Uterus (tissue), 2 donors: ENCODE measurements at regions not wholly inside any gene's neighbourhood (a gene's known extent, or its start where the extent isn't known, plus 50 kb on each side); places are given as distances from the start of the nearest gene placed in this dataset.

Experiments used
- POLR2A ChIP-seq, 2 donors: fragments of 450-650 bp; IDR thresholded peaks; one replicate each; pipeline ENCODE4 v1.6.1; 2016; ENCODE audit warnings: antibody characterized with exemption in 2 of 2, mild to moderate bottlenecking in 1 of 2, moderate library complexity in 1 of 2
- TF ChIP-seq, protein P1 (sequence below), 4 experiments: fragments of 200-600 bp in 2 of 4; fragments of 450-650 bp in 2 of 4; sonication (generic) in 2 of 4; IDR thresholded peaks; one replicate each; pipeline ENCODE4 v1.5.1; 2016 to 2019; ENCODE audit warnings: antibody characterized with exemption in 4 of 4, mild to moderate bottlenecking in 2 of 4, moderate library complexity in 1 of 4

DNA sequence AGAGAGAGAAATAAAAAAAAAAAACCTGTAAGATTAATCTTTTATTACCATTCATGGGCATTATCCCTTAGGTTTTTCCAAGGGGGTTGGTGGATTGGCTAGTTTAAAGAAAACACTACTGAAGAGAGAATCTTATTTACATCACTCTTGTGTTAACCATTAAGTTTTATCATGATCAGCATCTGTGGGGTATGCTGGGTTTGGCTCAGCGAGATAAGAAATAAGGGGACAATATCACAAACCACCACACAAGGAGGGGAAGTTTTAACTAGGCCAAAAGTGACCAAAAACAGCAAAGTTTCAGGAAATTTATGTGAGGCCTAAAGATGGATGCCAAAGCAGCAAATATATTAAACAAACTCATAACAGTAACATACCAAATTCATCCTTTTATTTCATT is 548.6 kb downstream of the SLC16A7 start:
- TF ChIP-seq, protein P1, sequence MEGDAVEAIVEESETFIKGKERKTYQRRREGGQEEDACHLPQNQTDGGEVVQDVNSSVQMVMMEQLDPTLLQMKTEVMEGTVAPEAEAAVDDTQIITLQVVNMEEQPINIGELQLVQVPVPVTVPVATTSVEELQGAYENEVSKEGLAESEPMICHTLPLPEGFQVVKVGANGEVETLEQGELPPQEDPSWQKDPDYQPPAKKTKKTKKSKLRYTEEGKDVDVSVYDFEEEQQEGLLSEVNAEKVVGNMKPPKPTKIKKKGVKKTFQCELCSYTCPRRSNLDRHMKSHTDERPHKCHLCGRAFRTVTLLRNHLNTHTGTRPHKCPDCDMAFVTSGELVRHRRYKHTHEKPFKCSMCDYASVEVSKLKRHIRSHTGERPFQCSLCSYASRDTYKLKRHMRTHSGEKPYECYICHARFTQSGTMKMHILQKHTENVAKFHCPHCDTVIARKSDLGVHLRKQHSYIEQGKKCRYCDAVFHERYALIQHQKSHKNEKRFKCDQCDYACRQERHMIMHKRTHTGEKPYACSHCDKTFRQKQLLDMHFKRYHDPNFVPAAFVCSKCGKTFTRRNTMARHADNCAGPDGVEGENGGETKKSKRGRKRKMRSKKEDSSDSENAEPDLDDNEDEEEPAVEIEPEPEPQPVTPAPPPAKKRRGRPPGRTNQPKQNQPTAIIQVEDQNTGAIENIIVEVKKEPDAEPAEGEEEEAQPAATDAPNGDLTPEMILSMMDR (IDR thresholded peaks at IDR 0.05) = no peak
- no peak for TF ChIP-seq POLR2A (IDR thresholded peaks at IDR 0.05)
